ENCODE measurements at regions not wholly inside any gene's neighbourhood (a gene's known extent, or its start where the extent isn't known, plus 50 kb on each side); places are given as distances from the start of the nearest gene placed in this dataset.

DNA sequence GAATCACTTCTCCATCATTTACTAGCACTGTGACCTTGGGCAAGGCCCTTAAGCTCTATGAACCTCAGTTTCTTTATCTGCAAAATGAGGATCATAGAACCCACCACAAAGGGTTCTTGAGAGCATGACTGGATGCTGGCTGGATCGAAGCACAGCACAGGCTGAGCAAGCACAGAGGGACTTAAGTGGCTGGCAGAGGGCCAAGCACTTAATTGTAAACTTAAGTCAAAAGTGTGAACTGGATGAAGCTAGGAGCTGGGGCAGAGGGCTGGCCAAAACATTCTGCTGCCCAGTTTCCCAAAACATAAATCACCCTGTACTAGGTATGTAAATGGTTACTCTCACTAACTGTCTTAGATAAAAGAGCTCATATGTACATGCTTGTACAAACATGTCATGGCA is 112.3 kb upstream of the WWC1 start:
- DNase-seq (ENCODE audit: low read depth, low spot score) (no peak), FAIRE-seq (no peak)
- Histone ChIP-seq H3K9me3 (ENCODE audit: control insufficient read depth, low read depth, low read length) (no peaks in the 10 kb centered on the region), H3K4me2 (ENCODE audit: control insufficient read depth, extremely low read depth, insufficient read depth, low read depth, low read length) (no peak overlapping the region), H3K27me3 (ENCODE audit: control insufficient read depth, extremely low read depth, insufficient read depth, low read length) (no peaks in the 10 kb centered on the region), H3K4me3 (ENCODE audit: control insufficient read depth in 2 of 3, extremely low read depth in 1 of 3, insufficient read depth in 2 of 3, low read depth in 1 of 3, low read length in 3 of 3) (no peak overlapping the region), H4K20me1 (ENCODE audit: control insufficient read depth, extremely low read depth, insufficient read depth, low read length) (no peaks in the 10 kb centered on the region), H3K36me3 (ENCODE audit: control insufficient read depth in 2 of 2, extremely low read depth in 1 of 2, insufficient read depth in 2 of 2, low read length in 2 of 2) (peaks cover 3 to 34% of the 10 kb centered on the region in 2 experiments), H3K4me1 (ENCODE audit: control insufficient read depth, extremely low read depth, insufficient read depth, low read length) (no peaks in the 10 kb centered on the region), H3K79me2 (ENCODE audit: control insufficient read depth, insufficient read depth, low read length) (no peaks in the 10 kb centered on the region), H3K9me1 (ENCODE audit: control insufficient read depth, extremely low read depth, insufficient read depth, low read length) (no peaks in the 10 kb centered on the region), H3K27ac (ENCODE audit: control insufficient read depth, insufficient read depth, low read length) (no peak overlapping the region), H3K9ac (ENCODE audit: control insufficient read depth, extremely low read depth, insufficient read depth, low read length) (no peak overlapping the region), H2AFZ (ENCODE audit: control insufficient read depth, low read length) (no peak overlapping the region)
- no peak for TF ChIP-seq EZH2 (IDR thresholded peaks at IDR 0.05; ENCODE audit: low read length)
- TF ChIP-seq, protein P1, sequence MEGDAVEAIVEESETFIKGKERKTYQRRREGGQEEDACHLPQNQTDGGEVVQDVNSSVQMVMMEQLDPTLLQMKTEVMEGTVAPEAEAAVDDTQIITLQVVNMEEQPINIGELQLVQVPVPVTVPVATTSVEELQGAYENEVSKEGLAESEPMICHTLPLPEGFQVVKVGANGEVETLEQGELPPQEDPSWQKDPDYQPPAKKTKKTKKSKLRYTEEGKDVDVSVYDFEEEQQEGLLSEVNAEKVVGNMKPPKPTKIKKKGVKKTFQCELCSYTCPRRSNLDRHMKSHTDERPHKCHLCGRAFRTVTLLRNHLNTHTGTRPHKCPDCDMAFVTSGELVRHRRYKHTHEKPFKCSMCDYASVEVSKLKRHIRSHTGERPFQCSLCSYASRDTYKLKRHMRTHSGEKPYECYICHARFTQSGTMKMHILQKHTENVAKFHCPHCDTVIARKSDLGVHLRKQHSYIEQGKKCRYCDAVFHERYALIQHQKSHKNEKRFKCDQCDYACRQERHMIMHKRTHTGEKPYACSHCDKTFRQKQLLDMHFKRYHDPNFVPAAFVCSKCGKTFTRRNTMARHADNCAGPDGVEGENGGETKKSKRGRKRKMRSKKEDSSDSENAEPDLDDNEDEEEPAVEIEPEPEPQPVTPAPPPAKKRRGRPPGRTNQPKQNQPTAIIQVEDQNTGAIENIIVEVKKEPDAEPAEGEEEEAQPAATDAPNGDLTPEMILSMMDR (optimal IDR thresholded peaks at IDR 0.05 in 1 of 3, IDR thresholded peaks at IDR 0.05 in 1 of 3, conservative IDR thresholded peaks at IDR 0.05 in 1 of 3; ENCODE audit: extremely low read depth in 1 of 3, insufficient read depth in 2 of 3, low read length in 3 of 3): no peak
- dilution Hi-C loops (cut with MboI; ENCODE audit: extremely low pct_ligation_motif_present, low sequenced_read_pairs): no loop called here

DNA sequence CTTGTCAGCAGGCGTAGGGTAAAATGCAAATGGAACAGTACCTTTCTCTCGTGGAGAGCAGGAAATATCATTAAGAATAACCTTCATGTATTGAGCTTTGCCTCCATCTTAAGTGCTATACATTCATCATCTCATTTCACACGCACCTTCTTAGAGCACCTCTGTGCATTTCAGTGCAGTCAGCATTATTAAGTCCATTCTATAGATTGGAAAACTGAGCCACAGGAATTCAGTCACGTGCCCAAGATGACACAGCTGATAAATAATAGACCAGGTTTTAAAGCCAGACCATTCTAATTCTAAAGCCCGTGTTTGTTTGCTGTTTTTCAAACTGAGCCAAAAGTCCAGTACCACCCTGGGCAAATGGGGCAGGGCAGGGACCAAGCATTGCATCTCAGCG is 109.2 kb upstream of the WWC1 start:
- dilution Hi-C loops (cut with MboI; ENCODE audit: extremely low pct_ligation_motif_present, low sequenced_read_pairs): no loop called here
- TF ChIP-seq, protein P1 (optimal IDR thresholded peaks at IDR 0.05 in 1 of 3, IDR thresholded peaks at IDR 0.05 in 1 of 3, conservative IDR thresholded peaks at IDR 0.05 in 1 of 3; ENCODE audit: extremely low read depth in 1 of 3, insufficient read depth in 2 of 3, low read length in 3 of 3): no peak
- TF ChIP-seq EZH2 (IDR thresholded peaks at IDR 0.05; ENCODE audit: low read length): no peak
- no peaks in the 10 kb centered on the region for H3K4me1 ChIP-seq (ENCODE audit: control insufficient read depth, extremely low read depth, insufficient read depth, low read length)

More for the DNA sequence above, 109.2 kb upstream of the WWC1 start:
- no peak for FAIRE-seq
- no peak overlapping the region for H3K4me3 ChIP-seq (ENCODE audit: control insufficient read depth in 2 of 3, extremely low read depth in 1 of 3, insufficient read depth in 2 of 3, low read depth in 1 of 3, low read length in 3 of 3)
- H3K9me1 ChIP-seq (ENCODE audit: control insufficient read depth, extremely low read depth, insufficient read depth, low read length): no peaks in the 10 kb centered on the region
- H3K27ac ChIP-seq (ENCODE audit: control insufficient read depth, insufficient read depth, low read length): no peak overlapping the region
- no peak for DNase-seq (ENCODE audit: low read depth, low spot score)
- H3K4me2 ChIP-seq (ENCODE audit: control insufficient read depth, extremely low read depth, insufficient read depth, low read depth, low read length): no peak overlapping the region
- peaks cover 3 to 16% of the 10 kb centered on the region in 2 experiments for H3K36me3 ChIP-seq (ENCODE audit: control insufficient read depth in 2 of 2, extremely low read depth in 1 of 2, insufficient read depth in 2 of 2, low read length in 2 of 2)
- no peaks in the 10 kb centered on the region for H3K9me3 ChIP-seq (ENCODE audit: control insufficient read depth, low read depth, low read length)
- no peaks in the 10 kb centered on the region for H3K27me3 ChIP-seq (ENCODE audit: control insufficient read depth, extremely low read depth, insufficient read depth, low read length)
- no peaks in the 10 kb centered on the region for H3K79me2 ChIP-seq (ENCODE audit: control insufficient read depth, insufficient read depth, low read length)
- no peak overlapping the region for H3K9ac ChIP-seq (ENCODE audit: control insufficient read depth, extremely low read depth, insufficient read depth, low read length)
- H2AFZ ChIP-seq (ENCODE audit: control insufficient read depth, low read length): no peak overlapping the region
- no peaks in the 10 kb centered on the region for H4K20me1 ChIP-seq (ENCODE audit: control insufficient read depth, extremely low read depth, insufficient read depth, low read length)

All from keratinocyte (primary cell).